Body of pancreas (tissue), 4 donors: ENCODE measurements at regions not wholly inside any gene's neighbourhood (a gene's known extent, or its start where the extent isn't known, plus 50 kb on each side); places are given as distances from the start of the nearest gene placed in this dataset.

ENCODE experiments used
- ATAC-seq: fragments of 150-250 bp; one replicate; pipeline ENCODE4 v1.9.1; 2016
- DNase-seq, 4 donors: peaks; one replicate each; pipeline ENCODE4 v3.0.0-alpha.2; 2019
- H3K27ac ChIP-seq, 4 donors: fragments of 200-600 bp; sonication (generic); 1 replicate in 3 of 4; 2 replicates in 1 of 4; pipeline versions ENCODE4 v1.5.1 to v1.6.1; 2016 to 2019; ENCODE audit warnings: mild to moderate bottlenecking in 1 of 4, mixed read lengths in 1 of 4, moderate library complexity in 1 of 4
- H3K27me3 ChIP-seq, 2 donors: fragments of 200-600 bp; sonication (generic); one replicate each; pipeline ENCODE4 v1.6.0; 2016; ENCODE audit warnings: mild to moderate bottlenecking in 1 of 2
- H3K36me3 ChIP-seq, 2 donors: fragments of 200-600 bp; sonication (generic); replicated peaks in 1 of 2; 2 replicates each; pipeline ENCODE4 v1.5.1; 2016; ENCODE audit warnings: low read depth in 2 of 2; ENCODE audit not compliant: insufficient read depth in 1 of 2
- H3K4me1 ChIP-seq: fragments of 200-600 bp; sonication (generic); one replicate; pipeline ENCODE4 v1.6.0; 2016
- H3K4me3 ChIP-seq, 2 donors: fragments of 200-600 bp; sonication (generic); 1 replicate in 1 of 2; 2 replicates in 1 of 2; pipeline ENCODE4 v1.5.1; 2016 to 2019
- H3K9me3 ChIP-seq, 3 donors: fragments of 200-600 bp; sonication (generic); 1 replicate in 2 of 3; 2 replicates in 1 of 3; pipeline ENCODE4 v1.5.1; 2016
- POLR2A ChIP-seq, 3 donors: fragments of 450-650 bp; IDR thresholded peaks; one replicate each; pipeline ENCODE4 v1.6.1; 2016; ENCODE audit warnings: antibody characterized with exemption in 3 of 3, mild to moderate bottlenecking in 2 of 3
- WGBS, 2 donors: methylation state at CpG; one replicate each; pipeline ENCODE4 v1.1.5; 2017; 5-methylcytosine and 5-hydroxymethylcytosine counted together
- intact Hi-C: fragments of 100-400 bp; cut with DNase I; formaldehyde crosslinking; loops from one replicate; pipeline ENCODE4 v1.15.1; 2023
- TF ChIP-seq, protein P1 (sequence below), 7 experiments: fragments of 450-650 bp in 4 of 7; fragments of 200-600 bp in 3 of 7; sonication (generic) in 3 of 7; IDR thresholded peaks; one replicate each; pipeline ENCODE4 v1.5.1; 2016 to 2019; ENCODE audit warnings: antibody characterized with exemption in 7 of 7

DNA sequence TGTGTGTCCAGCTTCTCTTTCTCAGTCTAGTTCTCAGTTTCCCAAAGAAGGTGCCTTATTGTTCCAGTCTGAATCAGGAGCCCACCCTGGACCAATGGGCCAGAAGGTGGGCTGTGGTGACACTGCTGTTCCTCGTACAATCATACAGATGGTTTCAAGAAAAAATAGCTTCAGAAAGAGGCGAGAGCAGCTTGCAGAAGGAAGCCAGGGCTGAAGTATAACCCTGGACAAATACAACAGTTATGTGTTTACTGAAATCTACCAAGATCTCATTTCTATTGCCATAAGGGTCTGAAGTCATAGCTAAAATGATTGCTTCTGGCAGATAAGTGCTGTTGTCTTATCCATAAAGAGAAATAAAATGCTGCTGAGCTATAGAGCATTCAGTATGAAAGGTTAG lies 75.4 kb downstream of the PFDN4 start:
- 89 to 95% methylated on average over 2 of the region's 2 CpGs for WGBS, 2 donors
- no peak overlapping the region for H3K4me3 ChIP-seq
- ATAC-seq (no peak), DNase-seq (no peak)
- no peaks in the 10 kb centered on the region for H3K4me1 ChIP-seq
- no peak for TF ChIP-seq POLR2A (IDR thresholded peaks at IDR 0.05)
- TF ChIP-seq, protein P1, sequence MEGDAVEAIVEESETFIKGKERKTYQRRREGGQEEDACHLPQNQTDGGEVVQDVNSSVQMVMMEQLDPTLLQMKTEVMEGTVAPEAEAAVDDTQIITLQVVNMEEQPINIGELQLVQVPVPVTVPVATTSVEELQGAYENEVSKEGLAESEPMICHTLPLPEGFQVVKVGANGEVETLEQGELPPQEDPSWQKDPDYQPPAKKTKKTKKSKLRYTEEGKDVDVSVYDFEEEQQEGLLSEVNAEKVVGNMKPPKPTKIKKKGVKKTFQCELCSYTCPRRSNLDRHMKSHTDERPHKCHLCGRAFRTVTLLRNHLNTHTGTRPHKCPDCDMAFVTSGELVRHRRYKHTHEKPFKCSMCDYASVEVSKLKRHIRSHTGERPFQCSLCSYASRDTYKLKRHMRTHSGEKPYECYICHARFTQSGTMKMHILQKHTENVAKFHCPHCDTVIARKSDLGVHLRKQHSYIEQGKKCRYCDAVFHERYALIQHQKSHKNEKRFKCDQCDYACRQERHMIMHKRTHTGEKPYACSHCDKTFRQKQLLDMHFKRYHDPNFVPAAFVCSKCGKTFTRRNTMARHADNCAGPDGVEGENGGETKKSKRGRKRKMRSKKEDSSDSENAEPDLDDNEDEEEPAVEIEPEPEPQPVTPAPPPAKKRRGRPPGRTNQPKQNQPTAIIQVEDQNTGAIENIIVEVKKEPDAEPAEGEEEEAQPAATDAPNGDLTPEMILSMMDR (IDR thresholded peaks at IDR 0.05): no peak
- no peaks in the 10 kb centered on the region for H3K9me3 ChIP-seq
- H3K27me3 ChIP-seq: no peaks in the 10 kb centered on the region
- intact Hi-C loops: no loop called here
- H3K36me3 ChIP-seq: no peaks in the 10 kb centered on the region
- H3K27ac ChIP-seq: no peak overlapping the region

DNA sequence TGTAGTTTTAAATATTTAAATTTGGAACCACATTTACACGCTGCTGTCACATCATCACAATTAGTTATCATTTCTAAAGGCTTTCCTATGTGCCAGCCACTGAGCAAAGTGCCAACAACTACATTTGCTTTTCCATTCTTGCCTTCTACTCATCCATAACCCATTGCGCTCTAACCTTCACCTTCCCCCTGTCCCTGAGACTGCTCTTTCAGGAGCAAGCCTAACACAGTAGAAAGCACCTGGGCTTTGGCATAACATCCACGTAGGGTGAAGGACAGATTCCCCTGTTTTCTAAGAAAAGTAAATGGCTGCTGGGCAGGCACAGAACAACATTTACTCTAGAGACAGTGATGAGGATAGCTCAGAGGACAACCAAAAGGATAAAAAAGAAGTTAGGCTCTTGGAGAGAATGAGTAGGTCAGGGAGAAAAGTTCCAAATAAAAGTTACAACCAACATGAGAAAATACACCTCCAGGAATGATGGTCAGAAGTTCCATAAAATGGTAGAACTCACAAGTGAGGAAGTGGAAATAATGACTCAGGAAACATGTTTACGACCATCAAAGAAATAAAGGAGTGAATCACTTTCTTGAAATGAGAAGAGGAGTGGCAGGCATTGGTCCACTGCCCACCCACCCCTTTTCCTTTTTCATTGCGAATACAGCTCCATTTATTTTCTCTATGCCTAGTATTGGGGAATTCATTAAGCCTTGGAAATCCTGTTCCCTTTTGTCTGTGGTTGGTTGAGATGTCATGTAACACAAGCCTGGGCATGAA lies 77.2 kb downstream of the PFDN4 start:
- no peaks in the 10 kb centered on the region for H3K36me3 ChIP-seq
- ATAC-seq (no peak), DNase-seq (no peak)
- intact Hi-C loops: no loop called here
- TF ChIP-seq POLR2A (IDR thresholded peaks at IDR 0.05): no peak
- TF ChIP-seq, protein P1 (IDR thresholded peaks at IDR 0.05): no peak
- H3K27me3 ChIP-seq: no peaks in the 10 kb centered on the region
- no peaks in the 10 kb centered on the region for H3K9me3 ChIP-seq
- 63 to 69% methylated on average over 5 of the region's 5 CpGs for WGBS, 2 donors
- H3K4me3 ChIP-seq: no peak overlapping the region
- no peak overlapping the region for H3K27ac ChIP-seq
- no peaks in the 10 kb centered on the region for H3K4me1 ChIP-seq

DNA sequence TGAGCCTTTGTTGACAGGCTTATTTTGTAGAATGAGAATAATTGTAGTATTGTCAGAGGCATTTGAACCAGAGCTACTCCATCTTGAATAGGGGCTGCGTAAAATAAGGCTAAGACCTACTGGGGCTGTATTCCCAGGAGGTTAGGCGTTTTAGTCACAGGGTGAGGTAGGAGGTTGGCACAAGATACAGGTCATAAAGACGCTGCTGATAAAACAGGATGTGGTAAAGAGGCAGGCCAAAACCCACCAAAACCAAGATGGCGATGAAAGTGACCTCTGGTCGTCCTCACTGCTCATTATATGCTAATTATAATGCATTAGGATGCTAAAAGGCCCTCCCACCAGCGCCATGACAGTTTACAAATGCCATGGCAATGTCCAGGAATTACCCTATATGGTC lies 82.7 kb downstream of the PFDN4 start:
- DNase-seq (no peak), ATAC-seq (no peak)
- no peaks in the 10 kb centered on the region for H3K27me3 ChIP-seq
- H3K4me3 ChIP-seq: no peak overlapping the region
- no peak overlapping the region for H3K27ac ChIP-seq
- no peaks in the 10 kb centered on the region for H3K36me3 ChIP-seq
- TF ChIP-seq POLR2A (IDR thresholded peaks at IDR 0.05): no peak
- TF ChIP-seq, protein P1 (IDR thresholded peaks at IDR 0.05): no peak
- H3K9me3 ChIP-seq: no peaks in the 10 kb centered on the region
- intact Hi-C loops: no loop called here
- H3K4me1 ChIP-seq: peaks cover 5% of the 10 kb centered on the region
- WGBS, 2 donors: 69 to 70% methylated on average over 6 of the region's 6 CpGs

DNA sequence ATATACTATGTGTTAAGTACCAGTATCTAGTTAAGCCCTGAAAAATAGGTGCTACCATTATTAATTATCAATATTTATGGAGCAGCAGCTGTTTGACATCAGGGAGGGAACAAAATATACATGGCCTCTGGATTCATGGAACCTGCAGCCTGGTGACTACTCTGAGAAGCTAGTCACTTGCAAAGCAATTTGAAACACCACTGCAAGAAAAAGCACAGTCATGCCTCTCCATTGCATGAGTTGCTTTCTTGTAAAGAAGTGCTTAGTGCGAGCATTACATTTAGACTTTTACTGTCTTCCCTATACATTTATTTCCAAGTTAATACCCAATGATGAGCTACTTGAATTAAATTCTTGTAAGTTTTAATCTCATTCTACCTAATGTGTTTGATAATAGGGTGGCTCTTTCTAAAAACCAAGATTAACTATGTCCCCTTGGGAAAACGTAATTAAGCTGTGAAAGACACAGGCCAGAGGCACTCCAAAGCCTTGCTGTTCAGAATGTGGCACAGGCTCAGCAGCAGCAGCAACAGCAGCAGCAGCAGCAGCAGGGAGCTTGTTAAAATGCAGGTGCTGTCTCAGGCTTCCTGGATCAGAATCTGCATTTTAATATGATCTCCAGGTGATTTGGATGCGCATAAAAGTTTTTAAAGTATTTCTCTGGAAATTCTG lies 83.6 kb downstream of the PFDN4 start:
- peaks cover 5% of the 10 kb centered on the region for H3K4me1 ChIP-seq
- 51 to 65% methylated on average over 3 of the region's 3 CpGs for WGBS, 2 donors
- H3K9me3 ChIP-seq: no peaks in the 10 kb centered on the region
- H3K27ac ChIP-seq: no peak overlapping the region
- H3K27me3 ChIP-seq: no peaks in the 10 kb centered on the region
- H3K4me3 ChIP-seq: no peak overlapping the region
- no peak for TF ChIP-seq POLR2A (IDR thresholded peaks at IDR 0.05)
- TF ChIP-seq, protein P1 (IDR thresholded peaks at IDR 0.05): no peak
- no peaks in the 10 kb centered on the region for H3K36me3 ChIP-seq
- DNase-seq (no peak), ATAC-seq (no peak)
- intact Hi-C loops: no loop called here
